K562 (cell line): ENCODE measurements at regions not wholly inside any gene's neighbourhood (a gene's known extent, or its start where the extent isn't known, plus 50 kb on each side); places are given as distances from the start of the nearest gene placed in this dataset.
A peak's percentile ranks its signal among the peaks of the same experiment; 100 is the strongest.

Experiments used
- ATAC-seq: fragments of 200-7000 bp; cut with Tn5 transposase; 3 replicates; pipeline ENCODE4 v1.9.1; 2020; ENCODE audit warnings: moderate library complexity
- BruUV-seq: library from RNA; stranded (reverse); fragments of 400-500 nt; replicated peaks from 2 replicates; lab custom pipeline; 2021; lab: Mats Ljungman, UMichigan
- CTCF ChIA-PET: fragments of 300-600 bp; formaldehyde crosslinking; extraction: SDS; loops from one replicate; lab custom pipeline; 2021; ENCODE audit warnings: low intra/inter-chr PET ratio; lab: Yijun Ruan, JAX
- POLR2A ChIA-PET: fragments of 300-600, 350-650 bp; sonication (Branson Sonifier 250); formaldehyde crosslinking; extraction: SDS; loops from one replicate; lab custom pipeline; 2021; ENCODE audit warnings: antibody characterized with exemption, inconsistent platforms; lab: Yijun Ruan, JAX
- DNase-seq, 4 experiments: peaks; one replicate each; pipeline versions ENCODE4 v3.0.0 to v3.0.0-alpha.2; 2011 to 2018; ENCODE audit warnings: low spot score in 3 of 4, mixed read lengths in 3 of 4; ENCODE audit errors: extremely low read depth in 1 of 4
- FAIRE-seq: peaks from 2 replicates; lab custom pipeline; 2011; peaks lifted over from hg19 to GRCh38; lab: Jason Lieb, UNC
- H2AFZ ChIP-seq: 2 replicates; pipeline ENCODE4 v1.6.0; 2011; ENCODE audit warnings: low read depth, low read length, control low read depth, inconsistent platforms
- H3K27ac ChIP-seq: fragments of 200-600 bp; 3 replicates; pipeline ENCODE4 v1.8.0; 2011; ENCODE audit warnings: low read depth, mild to moderate bottlenecking, control low read depth, inconsistent platforms, low read length, moderate library complexity, mixed read lengths; ENCODE audit errors: extremely low read depth
- H3K27me3 ChIP-seq, 2 experiments: fragments of 300-600 bp in 1 of 2; 2 replicates in 1 of 2; 3 replicates in 1 of 2; pipeline versions ENCODE4 v1.6.0 to v1.8.0; 2011; ENCODE audit warnings: inconsistent platforms in 2 of 2, low read length in 2 of 2, mild to moderate bottlenecking in 1 of 2, mixed read lengths in 1 of 2, moderate library complexity in 1 of 2; ENCODE audit not compliant: control insufficient read depth in 2 of 2, insufficient read depth in 2 of 2
- H3K36me3 ChIP-seq: fragments of 300-600 bp; 3 replicates; pipeline ENCODE4 v1.8.0; 2011; ENCODE audit warnings: mild to moderate bottlenecking, low read length, inconsistent platforms; ENCODE audit not compliant: control insufficient read depth, insufficient read depth
- H3K4me1 ChIP-seq, 2 experiments: fragments of 200-600 bp in 1 of 2; replicated peaks in 1 of 2; 2 replicates in 1 of 2; 3 replicates in 1 of 2; pipeline versions ENCODE4 v1.5.1 to v1.8.0; 2011; ENCODE audit warnings: inconsistent platforms in 2 of 2, low read length in 2 of 2, mild to moderate bottlenecking in 1 of 2, mixed read lengths in 1 of 2, moderate library complexity in 1 of 2; ENCODE audit not compliant: control insufficient read depth in 2 of 2, insufficient read depth in 2 of 2
- H3K4me2 ChIP-seq: 2 replicates; pipeline ENCODE4 v1.6.1; 2011; ENCODE audit warnings: low read length, control low read depth, inconsistent platforms, mixed read lengths; ENCODE audit not compliant: insufficient read depth
- H3K4me3 ChIP-seq: fragments of 200-600 bp; sonication (generic), shearing (Covaris generic); 2 replicates; pipeline ENCODE4 v1.5.1; 2016; ENCODE audit warnings: control low read depth, inconsistent platforms
- H3K79me2 ChIP-seq: fragments of 200-600 bp; 3 replicates; pipeline ENCODE4 v1.8.0; 2011; ENCODE audit warnings: low read length, inconsistent platforms; ENCODE audit not compliant: control insufficient read depth, insufficient read depth
- H3K9ac ChIP-seq, 2 experiments: 2 replicates each; pipeline versions ENCODE4 v1.6.0 to v1.6.1; 2011; ENCODE audit warnings: low read depth in 2 of 2, low read length in 2 of 2, control low read depth in 1 of 2, inconsistent platforms in 1 of 2, mild to moderate bottlenecking in 1 of 2, mixed read lengths in 1 of 2; ENCODE audit not compliant: insufficient read depth in 1 of 2
- H3K9me1 ChIP-seq: one replicate; pipeline ENCODE4 v1.6.0; 2011; ENCODE audit warnings: inconsistent platforms, mild to moderate bottlenecking, low read length, moderate library complexity; ENCODE audit not compliant: control insufficient read depth, insufficient read depth
- H3K9me3 ChIP-seq: replicated peaks from 2 replicates; pipeline ENCODE4 v1.5.1; 2011; ENCODE audit warnings: low read depth, low read length, inconsistent platforms; ENCODE audit not compliant: control insufficient read depth, insufficient read depth
- H4K20me1 ChIP-seq: replicated peaks from 2 replicates; pipeline ENCODE4 v1.6.1; 2011; ENCODE audit warnings: low read length, inconsistent platforms, mixed read lengths; ENCODE audit not compliant: control insufficient read depth, insufficient read depth
- FOXK2 ChIP-seq, 2 experiments: fragments of 450-650 bp; IDR thresholded peaks in 1 of 2; conservative IDR thresholded peaks in 1 of 2; 2 replicates each; pipeline ENCODE4 v1.6.1; 2016; ENCODE audit warnings: low read depth in 2 of 2, mild to moderate bottlenecking in 1 of 2
- GATA2 ChIP-seq: sonication (generic); formaldehyde crosslinking; IDR thresholded peaks from 2 replicates; pipeline ENCODE4 v1.4.0; 2020; ENCODE audit warnings: mild to moderate bottlenecking, missing genetic modification reagents
- HDAC2 ChIP-seq: fragments of 450-650 bp; IDR thresholded peaks from 2 replicates; pipeline ENCODE4 v1.6.1; 2016; ENCODE audit warnings: mild to moderate bottlenecking
- HMG20B ChIP-seq: fragments of 250-450 bp; sonication (Bioruptor Pico); IDR thresholded peaks from 2 replicates; pipeline ENCODE4 v1.5.0; 2021; ENCODE audit warnings: mild to moderate bottlenecking
- HNRNPK ChIP-seq: fragments of 200-400 bp; formaldehyde crosslinking; IDR thresholded peaks from one replicate; pipeline ENCODE4 v1.6.1; 2018; ENCODE audit warnings: mild to moderate bottlenecking, low read depth, low read length; ENCODE audit not compliant: poor library complexity, severe bottlenecking
- MECOM ChIP-seq: fragments of 250-450 bp; sonication (Bioruptor Pico); IDR thresholded peaks from 2 replicates; pipeline ENCODE4 v1.8.0; 2022; ENCODE audit warnings: inconsistent platforms
- WGBS: fragments of 100-300 bp; shearing (Covaris generic); methylation state at CpG from one replicate; pipeline ENCODE4 v1.1.6; 2016; ENCODE audit warnings: low coverage, mixed read lengths; ENCODE audit not compliant: insufficient coverage; ENCODE audit errors: missing lambda C conversion rate; 5-methylcytosine and 5-hydroxymethylcytosine counted together
- in situ Hi-C: fragments of 300-500 bp; cut with MboI; formaldehyde crosslinking; loops from 4 replicates; pipeline ENCODE4 v1.15.0; 2018; ENCODE audit warnings: inconsistent platforms, mixed read lengths
- intact Hi-C: fragments of 100-400 bp; cut with micrococcal nuclease; formaldehyde crosslinking; loops from 2 replicates; pipeline ENCODE4 v1.14.2; 2022

GRCh38 chr7:142602756-142603155 is 146.5 kb upstream of the PRSS1 start:
- DNase-seq = no peak
- Histone ChIP-seq H3K4me1 (no peaks in the 10 kb centered on the region; a peak in 1 of 5 replicates), H3K27ac (no peak overlapping the region), H3K36me3 (no peaks in the 10 kb centered on the region), H2AFZ (no peak overlapping the region), H3K79me2 (no peaks in the 10 kb centered on the region), H4K20me1 (no peaks in the 10 kb centered on the region), H3K4me2 (no peak overlapping the region), H3K27me3 (peaks cover 5 to 11% of the 10 kb centered on the region in 2 experiments; a peak in 4 of 5 replicates), H3K9me3 (no peaks in the 10 kb centered on the region), H3K4me3 (no peak overlapping the region), H3K9ac (no peak overlapping the region), H3K9me1 (no peaks in the 10 kb centered on the region)
- 9% methylated on average over 8 of the region's 8 CpGs for WGBS
- ATAC-seq = 0 out of 3 replicates have a peak, but pooled peaks have one; percentile 45
- intact Hi-C loops (loop anchor here (5.0 kb wide), 1 partner anchor 615 kb away; no protein-coding TSS in a partner anchor), in situ Hi-C loops (no loop called here)
- ChIA-PET CTCF (interaction anchor here (1.2 to 4.3 kb wide), 2 partner anchors 27 to 181 kb away, joined by 3 to 72 read pairs; no protein-coding TSS in a partner anchor), POLR2A (interaction anchor here (0.9 kb wide), 1 partner anchor 269 kb away, joined by 3 read pairs; no protein-coding TSS in a partner anchor)
- TF ChIP-seq HMG20B (no peak), FOXK2 (conservative IDR thresholded peaks at IDR 0.05 in 1 of 2, IDR thresholded peaks at IDR 0.05 in 1 of 2; ENCODE audit: low read depth in 2 of 2) (no peak), GATA2 (CRISPR knock-in tag) (0 out of 2 replicates have a peak, but pooled peaks have one; percentile 12), HNRNPK (no peak), MECOM (CRISPR knock-in tag) (no peak), HDAC2 (no peak)
- FAIRE-seq = no peak
- no TSS peak for BruUV-seq
